ENCODE measurements at regions not wholly inside any gene's neighbourhood (a gene's known extent, or its start where the extent isn't known, plus 50 kb on each side); places are given as distances from the start of the nearest gene placed in this dataset.

- Histone ChIP-seq H2AFZ (ENCODE audit: low read depth, low read length) (no peak overlapping the region), H3K4me1 (ENCODE audit: control insufficient read depth, extremely low read depth, insufficient read depth, low read length) (peaks cover 3% of the 10 kb centered on the region), H3K4me3 (replicated peaks in 1 of 3; ENCODE audit: insufficient read depth in 1 of 3, low read depth in 1 of 3, low read length in 3 of 3) (no peak overlapping the region), H3K9me1 (replicated peaks; ENCODE audit: control insufficient read depth, extremely low read depth, insufficient read depth, low read length) (no peaks in the 10 kb centered on the region), H3K9ac (replicated peaks; ENCODE audit: extremely low read depth, insufficient read depth, low read length) (no peak overlapping the region), H3K9me3 (replicated peaks; ENCODE audit: control insufficient read depth, insufficient read depth, low read length) (no peaks in the 10 kb centered on the region), H3K36me3 (ENCODE audit: control insufficient read depth in 2 of 2, extremely low read depth in 1 of 2, insufficient read depth in 2 of 2, low read length in 2 of 2) (no peaks in the 10 kb centered on the region), H4K20me1 (replicated peaks; ENCODE audit: control insufficient read depth, extremely low read depth, insufficient read depth, low read length) (no peaks in the 10 kb centered on the region), H3K4me2 (ENCODE audit: insufficient read depth, low read length) (no peak overlapping the region), H3K79me2 (ENCODE audit: control insufficient read depth, insufficient read depth, low read length) (no peaks in the 10 kb centered on the region), H3K27me3 (ENCODE audit: control insufficient read depth in 2 of 2, insufficient read depth in 2 of 2, low read length in 2 of 2) (no peaks in the 10 kb centered on the region), H3K27ac (ENCODE audit: insufficient read depth, low read depth, low read length) (no peak overlapping the region)
- no TSS peak for BruUV-seq (replicated peaks)
- ChIA-PET POLR2A (no interaction called here), CTCF (interaction anchor here (1.2 to 1.3 kb wide), 2 partner anchors 140 to 270 kb away, joined by 4 to 6 read pairs; no protein-coding TSS in a partner anchor)
- DNase-seq (ENCODE audit: low read depth, low spot score) (no peak), FAIRE-seq (no peak)
- dilution Hi-C loops (cut with MboI; ENCODE audit: extremely low pct_ligation_motif_present, low sequenced_read_pairs) = no loop called here
- no peak for TF ChIP-seq FOS (IDR thresholded peaks at IDR 0.05; ENCODE audit: borderline replicate concordance, insufficient read depth, low read length)
- no peak for TF ChIP-seq MAX (IDR thresholded peaks at IDR 0.05; ENCODE audit: insufficient read depth, insufficient read length)
- TF ChIP-seq, protein P1, sequence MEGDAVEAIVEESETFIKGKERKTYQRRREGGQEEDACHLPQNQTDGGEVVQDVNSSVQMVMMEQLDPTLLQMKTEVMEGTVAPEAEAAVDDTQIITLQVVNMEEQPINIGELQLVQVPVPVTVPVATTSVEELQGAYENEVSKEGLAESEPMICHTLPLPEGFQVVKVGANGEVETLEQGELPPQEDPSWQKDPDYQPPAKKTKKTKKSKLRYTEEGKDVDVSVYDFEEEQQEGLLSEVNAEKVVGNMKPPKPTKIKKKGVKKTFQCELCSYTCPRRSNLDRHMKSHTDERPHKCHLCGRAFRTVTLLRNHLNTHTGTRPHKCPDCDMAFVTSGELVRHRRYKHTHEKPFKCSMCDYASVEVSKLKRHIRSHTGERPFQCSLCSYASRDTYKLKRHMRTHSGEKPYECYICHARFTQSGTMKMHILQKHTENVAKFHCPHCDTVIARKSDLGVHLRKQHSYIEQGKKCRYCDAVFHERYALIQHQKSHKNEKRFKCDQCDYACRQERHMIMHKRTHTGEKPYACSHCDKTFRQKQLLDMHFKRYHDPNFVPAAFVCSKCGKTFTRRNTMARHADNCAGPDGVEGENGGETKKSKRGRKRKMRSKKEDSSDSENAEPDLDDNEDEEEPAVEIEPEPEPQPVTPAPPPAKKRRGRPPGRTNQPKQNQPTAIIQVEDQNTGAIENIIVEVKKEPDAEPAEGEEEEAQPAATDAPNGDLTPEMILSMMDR (IDR thresholded peaks at IDR 0.05; ENCODE audit: extremely low read depth in 1 of 2, insufficient read depth in 1 of 2, low read depth in 1 of 2, low read length in 2 of 2) = no peak
- no peak for TF ChIP-seq JUN (IDR thresholded peaks at IDR 0.05; ENCODE audit: borderline replicate concordance, insufficient read depth, insufficient read length, low read depth)
- TF ChIP-seq MYC (IDR thresholded peaks at IDR 0.05; ENCODE audit: low read depth, low read length) = no peak
- TF ChIP-seq POLR2AphosphoS5 (IDR thresholded peaks at IDR 0.05; ENCODE audit: insufficient read depth, low read depth, low read length) = no peak
- no peak for TF ChIP-seq EZH2 (IDR thresholded peaks at IDR 0.05; ENCODE audit: borderline replicate concordance, low read depth, low read length, severe bottlenecking)
- no peak for TF ChIP-seq GATA2 (IDR thresholded peaks at IDR 0.05; ENCODE audit: insufficient read depth, insufficient read length, low read depth, low read length)
- TF ChIP-seq POLR2A (IDR thresholded peaks at IDR 0.05; ENCODE audit: low read depth, low read length) = no peak
- intact Hi-C loops (cut with micrococcal nuclease) = no loop called here
Measured at GRCh38 chr13:34070544-34071303, 252.8 kb downstream of the RFC3 start.
